NCI-H2029 treated with DMSO at 0.1 percent for 48 hours (cell line): ENCODE measurements at regions not wholly inside any gene's neighbourhood (a gene's known extent, or its start where the extent isn't known, plus 50 kb on each side); places are given as distances from the start of the nearest gene placed in this dataset.
"Not testable (repeated sequence)": the region's sequence is repeated elsewhere in the genome, so short reads cannot be mapped to it uniquely, and the experiment has no call there.

Experiments used
- DNase-seq: peaks from one replicate; lab custom pipeline; 2025; lab: John Stamatoyannopoulos, UW

- no peak for DNase-seq
Measured at GRCh38 chr2:109669731-109670130, 55.6 kb downstream of the SOWAHC start.

GRCh38 chr2:109670556-109671411 lies 56.6 kb downstream of the SOWAHC start:
- DNase-seq, result no peak

- no peak for DNase-seq
Measured at GRCh38 chr2:109674894-109675534, 60.9 kb downstream of the SOWAHC start.

GRCh38 chr2:109675666-109676345 lies 61.6 kb downstream of the SOWAHC start:
- DNase-seq, result no peak

GRCh38 chr2:109676346-109676902 lies 62.3 kb downstream of the SOWAHC start:
- no peak for DNase-seq

- DNase-seq, result not testable (repeated sequence)
Measured at GRCh38 chr2:109677121-109677731, 63.1 kb downstream of the SOWAHC start.

GRCh38 chr2:109677835-109678580 lies 63.8 kb downstream of the SOWAHC start:
- DNase-seq, result no peak

- not testable (repeated sequence) for DNase-seq
Measured at GRCh38 chr2:109678724-109679201, 64.6 kb downstream of the SOWAHC start.

GRCh38 chr2:109679225-109679624 lies 65.1 kb downstream of the SOWAHC start:
- DNase-seq, result no peak

GRCh38 chr2:109679626-109680025 lies 65.5 kb downstream of the SOWAHC start:
- no peak for DNase-seq

GRCh38 chr2:109680523-109681297 lies 66.5 kb downstream of the SOWAHC start:
- no peak for DNase-seq

- no peak for DNase-seq
Measured at GRCh38 chr2:109681633-109682380, 67.6 kb downstream of the SOWAHC start.

GRCh38 chr2:109683452-109683851 lies 69.3 kb downstream of the SOWAHC start:
- DNase-seq, result no peak

- DNase-seq, result no peak
Measured at GRCh38 chr2:109685453-109685852, 71.3 kb downstream of the SOWAHC start.

- no peak for DNase-seq
Measured at GRCh38 chr2:109686921-109687320, 72.8 kb downstream of the SOWAHC start.

- no peak for DNase-seq
Measured at GRCh38 chr2:109689182-109689930, 75.2 kb downstream of the SOWAHC start.

- no peak for DNase-seq
Measured at GRCh38 chr2:109689973-109690372, 75.8 kb downstream of the SOWAHC start.

- DNase-seq, result no peak
Measured at GRCh38 chr2:109690457-109690821, 76.3 kb downstream of the SOWAHC start.
